Suprapubic skin (tissue), 4 donors: ENCODE measurements at regions not wholly inside any gene's neighbourhood (a gene's known extent, or its start where the extent isn't known, plus 50 kb on each side); places are given as distances from the start of the nearest gene placed in this dataset.

Experiments
- DNase-seq, 2 donors: peaks; one replicate each; pipeline ENCODE4 v3.0.0-alpha.2; 2019; ENCODE audit warnings: low spot score in 2 of 2
- H3K27ac ChIP-seq: fragments of 200-600 bp; sonication (generic); one replicate; pipeline ENCODE4 v1.5.1; 2019
- H3K27me3 ChIP-seq: fragments of 200-600 bp; sonication (generic); one replicate; pipeline ENCODE4 v1.5.1; 2019
- H3K36me3 ChIP-seq: fragments of 200-600 bp; sonication (generic); one replicate; pipeline ENCODE4 v1.5.1; 2019
- H3K4me1 ChIP-seq: fragments of 200-600 bp; sonication (generic); one replicate; pipeline ENCODE4 v1.5.1; 2019
- H3K4me3 ChIP-seq: fragments of 200-600 bp; sonication (generic); one replicate; pipeline ENCODE4 v1.5.1; 2019; ENCODE audit warnings: mild to moderate bottlenecking
- H3K9me3 ChIP-seq: fragments of 200-600 bp; sonication (generic); one replicate; pipeline ENCODE4 v1.5.1; 2019
- CTCF ChIP-seq, 2 donors: fragments of 200-600 bp in 1 of 2; fragments of 450-650 bp in 1 of 2; sonication (generic) in 1 of 2; IDR thresholded peaks; one replicate each; pipeline ENCODE4 v1.5.1; 2016 to 2019; ENCODE audit warnings: antibody characterized with exemption in 2 of 2, mild to moderate bottlenecking in 1 of 2, moderate library complexity in 1 of 2
- EP300 ChIP-seq: sonication (generic); formaldehyde crosslinking; IDR thresholded peaks from one replicate; pipeline ENCODE4 v1.6.1; 2017; ENCODE audit warnings: antibody characterized with exemption
- POLR2A ChIP-seq, 2 donors: fragments of 450-650 bp; IDR thresholded peaks; one replicate each; pipeline ENCODE4 v1.6.1; 2017; ENCODE audit warnings: antibody characterized with exemption in 2 of 2, mild to moderate bottlenecking in 2 of 2, moderate library complexity in 2 of 2
- POLR2AphosphoS5 ChIP-seq, 3 donors: sonication (generic); formaldehyde crosslinking; IDR thresholded peaks; one replicate each; pipeline ENCODE4 v1.6.1; 2017; ENCODE audit warnings: antibody characterized with exemption in 3 of 3
- WGBS: methylation state at CpG from one replicate; pipeline ENCODE4 v1.1.5; 2018; 5-methylcytosine and 5-hydroxymethylcytosine counted together

GRCh38 chr3:167151636-167152035 is 228.5 kb downstream of the ZBBX start:
- no peaks in the 10 kb centered on the region for H3K4me1 ChIP-seq
- no peak overlapping the region for H3K4me3 ChIP-seq
- H3K36me3 ChIP-seq = no peaks in the 10 kb centered on the region
- WGBS = 28% methylated on average over 2 of the region's 2 CpGs
- H3K9me3 ChIP-seq = no peaks in the 10 kb centered on the region
- no peaks in the 10 kb centered on the region for H3K27me3 ChIP-seq
- DNase-seq = no peak
- no peak overlapping the region for H3K27ac ChIP-seq
- no peak for TF ChIP-seq POLR2AphosphoS5 (IDR thresholded peaks at IDR 0.05)
- TF ChIP-seq POLR2A (IDR thresholded peaks at IDR 0.05) = no peak
- TF ChIP-seq CTCF (IDR thresholded peaks at IDR 0.05) = no peak
- no peak for TF ChIP-seq EP300

- Histone ChIP-seq H3K4me3 (no peak overlapping the region), H3K36me3 (no peaks in the 10 kb centered on the region), H3K4me1 (no peaks in the 10 kb centered on the region), H3K27ac (no peak overlapping the region), H3K9me3 (no peaks in the 10 kb centered on the region), H3K27me3 (no peaks in the 10 kb centered on the region)
- 64% methylated on average over 4 of the region's 4 CpGs for WGBS
- TF ChIP-seq EP300 = no peak
- TF ChIP-seq POLR2AphosphoS5 (IDR thresholded peaks at IDR 0.05) = no peak
- TF ChIP-seq CTCF (IDR thresholded peaks at IDR 0.05) = no peak
- TF ChIP-seq POLR2A (IDR thresholded peaks at IDR 0.05) = no peak
- DNase-seq = no peak
Observed at GRCh38 chr3:167148136-167148535, 232.0 kb downstream of the ZBBX start.

GRCh38 chr3:167146911-167147310 is 233.2 kb downstream of the ZBBX start:
- DNase-seq = no peak
- WGBS = 65% methylated on average over 3 of the region's 3 CpGs
- Histone ChIP-seq H3K27me3 (no peaks in the 10 kb centered on the region), H3K4me1 (no peaks in the 10 kb centered on the region), H3K4me3 (no peak overlapping the region), H3K36me3 (no peaks in the 10 kb centered on the region), H3K9me3 (no peaks in the 10 kb centered on the region), H3K27ac (no peak overlapping the region)
- no peak for TF ChIP-seq POLR2AphosphoS5 (IDR thresholded peaks at IDR 0.05)
- no peak for TF ChIP-seq EP300
- TF ChIP-seq CTCF (IDR thresholded peaks at IDR 0.05) = no peak
- TF ChIP-seq POLR2A (IDR thresholded peaks at IDR 0.05) = no peak

- no peak for TF ChIP-seq CTCF (IDR thresholded peaks at IDR 0.05)
- TF ChIP-seq POLR2A (IDR thresholded peaks at IDR 0.05) = no peak
- TF ChIP-seq POLR2AphosphoS5 (IDR thresholded peaks at IDR 0.05) = no peak
- no peak for TF ChIP-seq EP300
- H3K4me1 ChIP-seq = no peaks in the 10 kb centered on the region
- no peaks in the 10 kb centered on the region for H3K36me3 ChIP-seq
- H3K27me3 ChIP-seq = no peaks in the 10 kb centered on the region
- H3K9me3 ChIP-seq = no peaks in the 10 kb centered on the region
- no peak overlapping the region for H3K4me3 ChIP-seq
- H3K27ac ChIP-seq = no peak overlapping the region
- DNase-seq = no peak
- 77% methylated on average over 3 of the region's 3 CpGs for WGBS
Observed at GRCh38 chr3:167125612-167126407, 254.3 kb downstream of the ZBBX start.

- Histone ChIP-seq H3K9me3 (no peaks in the 10 kb centered on the region), H3K36me3 (no peaks in the 10 kb centered on the region), H3K4me1 (no peaks in the 10 kb centered on the region), H3K27me3 (no peaks in the 10 kb centered on the region), H3K27ac (no peak overlapping the region), H3K4me3 (no peak overlapping the region)
- 89% methylated on average over 1 of the region's 1 CpG for WGBS
- DNase-seq = no peak
- no peak for TF ChIP-seq POLR2A (IDR thresholded peaks at IDR 0.05)
- TF ChIP-seq POLR2AphosphoS5 (IDR thresholded peaks at IDR 0.05) = no peak
- TF ChIP-seq EP300 = no peak
- TF ChIP-seq CTCF (IDR thresholded peaks at IDR 0.05) = no peak
Observed at GRCh38 chr3:167120828-167121227, 259.3 kb downstream of the ZBBX start.
